ENCODE measurements at regions not wholly inside any gene's neighbourhood (a gene's known extent, or its start where the extent isn't known, plus 50 kb on each side); places are given as distances from the start of the nearest gene placed in this dataset.
A peak's percentile ranks its signal among the peaks of the same experiment; 100 is the strongest.

- Histone ChIP-seq H3K4me3 (ENCODE audit: low read length, poor library complexity, severe bottlenecking) (no peak overlapping the region), H3K9me2 (replicated peaks; ENCODE audit: low read depth, low read length) (no peaks in the 10 kb centered on the region), H3K79me2 (ENCODE audit: insufficient read depth, low read length) (no peaks in the 10 kb centered on the region), H3K36me3 (ENCODE audit: insufficient read depth, low read length) (no peaks in the 10 kb centered on the region), H3K27me3 (ENCODE audit: insufficient read depth, low read length, poor library complexity, severe bottlenecking) (no peaks in the 10 kb centered on the region), H4K20me1 (ENCODE audit: insufficient read depth, low read length, poor library complexity, severe bottlenecking) (no peaks in the 10 kb centered on the region), H3K9me3 (ENCODE audit: insufficient read depth, low read depth, low read length) (peaks cover 8% of the 10 kb centered on the region; the same call in 1 of the 2 replicates), H3F3A (ENCODE audit: low read depth) (no peaks in the 10 kb centered on the region), H3K4me2 (ENCODE audit: low read depth, low read length, poor library complexity, severe bottlenecking) (no peak overlapping the region), H3K9ac (ENCODE audit: low read depth, low read length, poor library complexity, severe bottlenecking) (no peak overlapping the region), H2AFZ (ENCODE audit: low read length) (no peak overlapping the region), H3K4me1 (ENCODE audit: insufficient read depth, low read length, poor library complexity, severe bottlenecking) (no peaks in the 10 kb centered on the region)
- TF ChIP-seq CTCF (conservative IDR thresholded peaks at IDR 0.05; ENCODE audit: low read length) (peak; percentile 39; the same call in 1 of the 2 replicates), EZH2phosphoT487 (IDR thresholded peaks at IDR 0.05; ENCODE audit: borderline replicate concordance) (no peak)
Observed at GRCh38 chr7:121510302-121510701, 114.2 kb upstream of the FAM3C start.

- H3K4me1 ChIP-seq (ENCODE audit: insufficient read depth, low read length, poor library complexity, severe bottlenecking) = no peaks in the 10 kb centered on the region
- no peaks in the 10 kb centered on the region for H4K20me1 ChIP-seq (ENCODE audit: insufficient read depth, low read length, poor library complexity, severe bottlenecking)
- H3K36me3 ChIP-seq (ENCODE audit: insufficient read depth, low read length) = no peaks in the 10 kb centered on the region
- H3K9me3 ChIP-seq (ENCODE audit: insufficient read depth, low read depth, low read length) = peaks cover 3% of the 10 kb centered on the region; the same call in 1 of the 2 replicates
- no peak overlapping the region for H2AFZ ChIP-seq (ENCODE audit: low read length)
- no peaks in the 10 kb centered on the region for H3K27me3 ChIP-seq (ENCODE audit: insufficient read depth, low read length, poor library complexity, severe bottlenecking)
- H3K9me2 ChIP-seq (replicated peaks; ENCODE audit: low read depth, low read length) = no peaks in the 10 kb centered on the region
- H3F3A ChIP-seq (ENCODE audit: low read depth) = no peaks in the 10 kb centered on the region
- no peak for TF ChIP-seq EZH2phosphoT487 (IDR thresholded peaks at IDR 0.05; ENCODE audit: borderline replicate concordance)
- TF ChIP-seq CTCF (conservative IDR thresholded peaks at IDR 0.05; ENCODE audit: low read length) = no peak
- H3K4me2 ChIP-seq (ENCODE audit: low read depth, low read length, poor library complexity, severe bottlenecking) = no peak overlapping the region
- H3K79me2 ChIP-seq (ENCODE audit: insufficient read depth, low read length) = no peaks in the 10 kb centered on the region
- no peak overlapping the region for H3K9ac ChIP-seq (ENCODE audit: low read depth, low read length, poor library complexity, severe bottlenecking)
- H3K4me3 ChIP-seq (ENCODE audit: low read length, poor library complexity, severe bottlenecking) = no peak overlapping the region
Observed at GRCh38 chr7:121505540-121506182, 109.6 kb upstream of the FAM3C start.

GRCh38 chr7:121505021-121505420 is 108.9 kb upstream of the FAM3C start:
- Histone ChIP-seq H3K36me3 (ENCODE audit: insufficient read depth, low read length) (no peaks in the 10 kb centered on the region), H3K4me1 (ENCODE audit: insufficient read depth, low read length, poor library complexity, severe bottlenecking) (no peaks in the 10 kb centered on the region), H3K79me2 (ENCODE audit: insufficient read depth, low read length) (no peaks in the 10 kb centered on the region), H3F3A (ENCODE audit: low read depth) (no peaks in the 10 kb centered on the region), H3K4me2 (ENCODE audit: low read depth, low read length, poor library complexity, severe bottlenecking) (no peak overlapping the region), H3K9ac (ENCODE audit: low read depth, low read length, poor library complexity, severe bottlenecking) (no peak overlapping the region), H3K27me3 (ENCODE audit: insufficient read depth, low read length, poor library complexity, severe bottlenecking) (no peaks in the 10 kb centered on the region), H2AFZ (ENCODE audit: low read length) (no peak overlapping the region), H3K9me3 (ENCODE audit: insufficient read depth, low read depth, low read length) (peaks cover 3% of the 10 kb centered on the region; the same call in 1 of the 2 replicates), H3K4me3 (ENCODE audit: low read length, poor library complexity, severe bottlenecking) (no peak overlapping the region), H4K20me1 (ENCODE audit: insufficient read depth, low read length, poor library complexity, severe bottlenecking) (no peaks in the 10 kb centered on the region), H3K9me2 (replicated peaks; ENCODE audit: low read depth, low read length) (no peaks in the 10 kb centered on the region)
- no peak for TF ChIP-seq CTCF (conservative IDR thresholded peaks at IDR 0.05; ENCODE audit: low read length)
- no peak for TF ChIP-seq EZH2phosphoT487 (IDR thresholded peaks at IDR 0.05; ENCODE audit: borderline replicate concordance)

Data from Loucy (cell line).